Left ventricle myocardium inferior (tissue), 1 donor: ENCODE measurements at regions not wholly inside any gene's neighbourhood (a gene's known extent, or its start where the extent isn't known, plus 50 kb on each side); places are given as distances from the start of the nearest gene placed in this dataset.

Experiments used
- DNase-seq: peaks from one replicate; pipeline ENCODE4 v3.0.0-alpha.2; 2020
- H3K27ac ChIP-seq: fragments of 200-600 bp; replicated peaks from 2 replicates; pipeline ENCODE4 v1.8.0; 2021
- H3K27me3 ChIP-seq: fragments of 200-600 bp; 2 replicates; pipeline ENCODE4 v1.8.0; 2021; ENCODE audit warnings: low read depth
- H3K36me3 ChIP-seq: fragments of 200-600 bp; 2 replicates; pipeline ENCODE4 v1.8.0; 2021
- H3K4me1 ChIP-seq: fragments of 200-600 bp; 2 replicates; pipeline ENCODE4 v1.8.0; 2021
- H3K4me3 ChIP-seq: fragments of 200-600 bp; 2 replicates; pipeline ENCODE4 v1.8.0; 2021; ENCODE audit warnings: mild to moderate bottlenecking, moderate library complexity
- H3K9me3 ChIP-seq: fragments of 200-600 bp; replicated peaks from 2 replicates; pipeline ENCODE4 v1.8.0; 2021
- intact Hi-C: fragments of 100-400 bp; cut with micrococcal nuclease; formaldehyde crosslinking; loops from one replicate; pipeline ENCODE4 v1.11.0; 2022
- TF ChIP-seq, protein P1 (sequence below): fragments of 200-600 bp; IDR thresholded peaks from 2 replicates; pipeline ENCODE4 v1.8.0; 2021; ENCODE audit warnings: antibody characterized with exemption, mild to moderate bottlenecking, borderline replicate concordance
- donor health status: DM: no; HTN: yes; CAD: no; lungs with severe emphysema.

DNA sequence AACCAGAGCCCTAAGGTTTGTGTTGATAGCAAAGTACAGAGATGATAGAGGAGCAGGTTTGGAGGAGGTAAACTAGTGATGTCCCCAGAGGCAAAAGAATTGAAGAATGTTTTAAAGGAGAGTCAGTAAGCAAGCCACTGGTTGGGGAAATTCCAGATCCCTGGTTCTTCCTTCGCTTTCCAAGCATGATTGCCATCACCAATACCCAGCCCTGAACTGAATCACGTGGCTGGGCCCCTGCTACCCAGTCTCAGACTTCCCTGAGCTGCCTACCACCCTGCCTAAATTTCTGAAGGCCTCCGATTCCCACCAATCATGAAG is 95.3 kb upstream of the FOXN2 start:
- Histone ChIP-seq H3K27ac (no peak overlapping the region), H3K27me3 (no peaks in the 10 kb centered on the region), H3K4me3 (no peak overlapping the region), H3K4me1 (no peaks in the 10 kb centered on the region), H3K36me3 (no peaks in the 10 kb centered on the region), H3K9me3 (no peaks in the 10 kb centered on the region)
- intact Hi-C loops, result no loop called here
- TF ChIP-seq, protein P1, sequence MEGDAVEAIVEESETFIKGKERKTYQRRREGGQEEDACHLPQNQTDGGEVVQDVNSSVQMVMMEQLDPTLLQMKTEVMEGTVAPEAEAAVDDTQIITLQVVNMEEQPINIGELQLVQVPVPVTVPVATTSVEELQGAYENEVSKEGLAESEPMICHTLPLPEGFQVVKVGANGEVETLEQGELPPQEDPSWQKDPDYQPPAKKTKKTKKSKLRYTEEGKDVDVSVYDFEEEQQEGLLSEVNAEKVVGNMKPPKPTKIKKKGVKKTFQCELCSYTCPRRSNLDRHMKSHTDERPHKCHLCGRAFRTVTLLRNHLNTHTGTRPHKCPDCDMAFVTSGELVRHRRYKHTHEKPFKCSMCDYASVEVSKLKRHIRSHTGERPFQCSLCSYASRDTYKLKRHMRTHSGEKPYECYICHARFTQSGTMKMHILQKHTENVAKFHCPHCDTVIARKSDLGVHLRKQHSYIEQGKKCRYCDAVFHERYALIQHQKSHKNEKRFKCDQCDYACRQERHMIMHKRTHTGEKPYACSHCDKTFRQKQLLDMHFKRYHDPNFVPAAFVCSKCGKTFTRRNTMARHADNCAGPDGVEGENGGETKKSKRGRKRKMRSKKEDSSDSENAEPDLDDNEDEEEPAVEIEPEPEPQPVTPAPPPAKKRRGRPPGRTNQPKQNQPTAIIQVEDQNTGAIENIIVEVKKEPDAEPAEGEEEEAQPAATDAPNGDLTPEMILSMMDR, result no peak
- DNase-seq, result no peak

DNA sequence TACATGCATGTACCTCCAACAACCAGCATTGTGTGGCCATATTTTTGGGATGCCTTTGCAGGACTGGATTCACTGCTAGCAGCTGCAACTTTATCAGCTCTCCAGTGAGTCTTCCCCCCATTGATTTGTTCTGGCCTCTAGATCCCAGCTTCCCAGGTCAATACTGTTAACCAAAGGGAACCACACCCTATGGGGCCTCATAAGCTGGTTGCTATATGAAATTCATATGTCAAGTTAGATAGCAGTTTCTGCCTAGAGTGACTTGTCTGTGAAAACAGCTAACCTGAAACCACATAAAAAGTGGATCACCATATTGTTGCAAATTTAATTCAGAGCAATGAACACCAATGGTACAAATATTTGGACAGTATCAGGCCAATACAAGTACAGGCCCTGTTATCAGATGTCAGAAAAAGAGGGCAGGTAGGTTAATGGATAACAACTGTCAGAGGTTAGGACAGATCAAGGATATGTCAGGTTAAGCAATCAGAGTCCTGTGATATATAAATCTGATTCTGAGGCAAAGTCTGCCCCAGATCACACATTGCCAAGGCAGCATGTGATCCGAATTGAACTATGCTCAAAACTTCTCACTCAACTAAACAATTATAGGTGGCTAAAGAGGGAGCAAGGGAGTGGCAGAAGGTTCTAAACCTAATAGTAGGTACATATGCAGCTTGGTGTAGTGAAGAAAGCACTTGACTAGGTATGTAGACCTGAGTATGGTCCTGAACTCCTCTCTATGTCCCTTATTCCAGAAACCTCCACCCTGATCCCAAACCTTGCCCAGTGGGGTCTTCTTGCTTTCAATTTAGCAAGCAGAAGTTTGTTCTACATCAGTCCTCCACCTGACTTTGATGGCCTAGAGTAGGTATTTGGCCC is 94.7 kb upstream of the FOXN2 start:
- no peaks in the 10 kb centered on the region for H3K9me3 ChIP-seq
- no peak for DNase-seq
- H3K27ac ChIP-seq, result no peak overlapping the region
- no peaks in the 10 kb centered on the region for H3K27me3 ChIP-seq
- H3K36me3 ChIP-seq, result no peaks in the 10 kb centered on the region
- no peaks in the 10 kb centered on the region for H3K4me1 ChIP-seq
- TF ChIP-seq, protein P1, result no peak
- intact Hi-C loops, result no loop called here
- no peak overlapping the region for H3K4me3 ChIP-seq

DNA sequence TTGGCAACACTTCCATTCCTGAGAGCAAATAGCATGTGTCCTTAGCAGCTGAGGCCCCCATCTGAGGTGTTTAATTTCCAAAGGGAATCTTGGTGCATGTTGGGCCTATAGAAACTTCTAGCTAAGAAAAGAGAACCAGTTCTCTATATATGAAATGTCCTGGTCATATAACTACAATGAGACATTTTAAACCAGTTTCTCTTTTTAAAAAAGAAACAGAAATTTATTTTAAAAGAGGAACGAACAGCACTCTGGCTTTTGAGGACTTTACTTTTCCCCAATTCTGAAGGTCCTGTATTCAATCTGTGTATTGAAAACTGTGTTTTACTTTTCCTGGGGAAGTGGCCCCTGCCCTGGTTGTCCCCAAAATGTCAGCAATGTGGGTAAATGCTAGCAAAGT is 94.0 kb upstream of the FOXN2 start:
- DNase-seq, result no peak
- Histone ChIP-seq H3K27ac (no peak overlapping the region), H3K27me3 (no peaks in the 10 kb centered on the region), H3K36me3 (no peaks in the 10 kb centered on the region), H3K4me3 (no peak overlapping the region), H3K4me1 (no peaks in the 10 kb centered on the region), H3K9me3 (no peaks in the 10 kb centered on the region)
- TF ChIP-seq, protein P1, result no peak
- intact Hi-C loops, result no loop called here

DNA sequence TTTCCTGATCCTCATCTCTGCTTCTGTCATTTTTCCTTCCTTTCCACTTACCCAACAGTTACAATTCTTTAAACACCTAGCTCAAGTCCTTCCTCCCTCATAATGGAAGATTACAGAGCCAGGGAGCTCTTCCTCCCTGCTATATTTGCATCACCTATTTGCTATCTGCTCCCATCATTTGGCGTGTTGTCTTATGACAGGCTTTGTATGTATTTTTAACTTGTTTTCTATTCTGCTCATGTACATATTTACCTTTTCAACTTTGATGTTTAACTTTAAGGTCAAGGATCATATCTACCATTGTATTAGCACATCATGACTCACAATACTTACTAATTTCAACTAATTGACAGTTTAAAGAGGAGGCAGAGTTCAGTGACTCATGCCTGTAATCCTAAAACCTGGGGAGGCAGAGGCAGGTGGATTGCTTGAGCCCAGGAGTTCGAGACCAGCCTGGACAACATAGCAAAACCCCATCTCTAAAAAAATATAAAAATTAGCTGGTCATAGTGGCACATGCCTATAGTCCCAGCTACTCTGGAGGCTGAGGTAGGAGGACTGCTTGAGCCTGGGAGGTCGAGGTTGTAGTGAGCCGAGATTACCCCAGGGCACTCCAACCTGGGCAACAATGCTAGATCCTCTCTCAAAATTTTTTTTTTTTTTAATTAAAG is 92.5 kb upstream of the FOXN2 start:
- no peak for DNase-seq
- H3K4me3 ChIP-seq, result no peak overlapping the region
- no peaks in the 10 kb centered on the region for H3K36me3 ChIP-seq
- no peaks in the 10 kb centered on the region for H3K4me1 ChIP-seq
- TF ChIP-seq, protein P1, result no peak
- no peaks in the 10 kb centered on the region for H3K27me3 ChIP-seq
- no peaks in the 10 kb centered on the region for H3K9me3 ChIP-seq
- no peak overlapping the region for H3K27ac ChIP-seq
- intact Hi-C loops, result no loop called here

DNA sequence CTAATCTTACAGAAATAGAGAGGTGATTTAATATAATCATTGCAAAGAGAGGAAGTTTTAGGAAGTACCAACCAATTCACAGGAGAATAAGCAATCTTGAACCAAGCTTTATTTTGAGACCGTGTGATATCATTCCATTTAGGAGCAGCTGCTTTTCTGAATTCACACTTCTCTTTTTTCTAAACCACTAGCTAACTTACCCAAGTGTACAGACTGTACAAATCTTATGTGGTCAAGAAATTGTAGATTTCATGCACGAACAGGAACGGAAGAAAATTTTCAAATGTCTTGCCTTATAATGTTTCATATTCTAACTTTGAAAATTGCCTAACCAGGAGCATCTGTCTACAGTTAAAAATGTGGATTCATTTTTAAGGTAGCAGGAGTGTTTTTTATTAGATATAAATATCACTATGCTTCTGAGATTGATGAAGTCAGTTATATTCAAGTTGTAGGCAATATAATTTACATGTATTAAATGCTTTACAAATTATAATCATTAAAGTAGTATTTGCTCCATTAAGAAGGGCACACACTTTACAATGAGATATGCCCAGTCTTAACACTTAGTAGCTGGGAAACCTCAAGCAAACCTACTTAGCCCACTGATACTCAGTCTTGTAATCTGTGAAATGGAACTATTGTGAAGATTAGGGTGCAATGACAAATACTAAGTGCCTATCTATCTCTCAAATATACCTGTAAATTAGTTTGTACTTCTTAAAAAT is 86.7 kb upstream of the FOXN2 start:
- Histone ChIP-seq H3K27me3 (no peaks in the 10 kb centered on the region), H3K9me3 (no peaks in the 10 kb centered on the region), H3K27ac (no peak overlapping the region), H3K4me3 (no peak overlapping the region), H3K4me1 (no peaks in the 10 kb centered on the region), H3K36me3 (no peaks in the 10 kb centered on the region)
- TF ChIP-seq, protein P1, result no peak
- intact Hi-C loops, result no loop called here
- no peak for DNase-seq
